Testis (tissue), 2 donors: ENCODE measurements at regions not wholly inside any gene's neighbourhood (a gene's known extent, or its start where the extent isn't known, plus 50 kb on each side); places are given as distances from the start of the nearest gene placed in this dataset.

Experiments
- POLR2A ChIP-seq: fragments of 450-650 bp; IDR thresholded peaks from one replicate; pipeline ENCODE4 v1.6.1; 2017; ENCODE audit warnings: antibody characterized with exemption, mild to moderate bottlenecking, moderate library complexity
- TF ChIP-seq, protein P1 (sequence below), 3 experiments: fragments of 450-650 bp in 2 of 3; fragments of 200-600 bp in 1 of 3; sonication (generic) in 1 of 3; IDR thresholded peaks; one replicate each; pipeline ENCODE4 v1.5.1; 2016 to 2019; ENCODE audit warnings: antibody characterized with exemption in 3 of 3, mild to moderate bottlenecking in 2 of 3, moderate library complexity in 1 of 3

DNA sequence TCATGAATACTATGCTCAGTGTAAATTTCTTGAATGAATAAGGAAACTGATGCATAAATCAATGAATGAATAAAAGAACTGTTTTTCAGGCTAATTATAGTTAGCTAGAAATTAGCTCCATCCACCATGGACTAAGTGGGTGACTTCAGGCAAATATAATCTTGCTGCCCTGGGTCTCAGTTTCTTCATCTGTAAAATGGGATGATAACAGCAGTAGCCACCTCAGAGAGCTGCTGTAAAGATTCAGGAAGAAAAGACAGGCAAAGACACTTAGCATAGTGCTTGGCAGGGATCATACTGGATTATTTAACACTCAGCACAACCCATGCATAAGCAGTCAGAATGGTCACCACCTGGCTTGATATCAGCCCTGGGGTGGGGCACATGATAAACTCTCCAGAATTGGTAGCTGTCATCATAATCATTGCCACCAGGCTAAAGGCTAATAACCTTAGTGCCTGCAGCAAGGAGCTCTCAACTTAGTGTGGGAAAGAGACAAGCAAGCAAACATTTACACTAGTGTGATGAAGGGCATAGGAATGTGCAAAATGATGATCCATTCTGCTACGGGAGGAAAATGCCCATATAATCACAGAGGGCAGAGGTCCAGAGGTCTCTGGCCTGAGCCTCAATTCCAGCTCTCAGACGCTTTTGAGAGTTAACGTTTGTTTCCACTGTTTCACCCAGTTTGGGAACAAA lies 234.7 kb upstream of the TBX3 start:
- TF ChIP-seq, protein P1, sequence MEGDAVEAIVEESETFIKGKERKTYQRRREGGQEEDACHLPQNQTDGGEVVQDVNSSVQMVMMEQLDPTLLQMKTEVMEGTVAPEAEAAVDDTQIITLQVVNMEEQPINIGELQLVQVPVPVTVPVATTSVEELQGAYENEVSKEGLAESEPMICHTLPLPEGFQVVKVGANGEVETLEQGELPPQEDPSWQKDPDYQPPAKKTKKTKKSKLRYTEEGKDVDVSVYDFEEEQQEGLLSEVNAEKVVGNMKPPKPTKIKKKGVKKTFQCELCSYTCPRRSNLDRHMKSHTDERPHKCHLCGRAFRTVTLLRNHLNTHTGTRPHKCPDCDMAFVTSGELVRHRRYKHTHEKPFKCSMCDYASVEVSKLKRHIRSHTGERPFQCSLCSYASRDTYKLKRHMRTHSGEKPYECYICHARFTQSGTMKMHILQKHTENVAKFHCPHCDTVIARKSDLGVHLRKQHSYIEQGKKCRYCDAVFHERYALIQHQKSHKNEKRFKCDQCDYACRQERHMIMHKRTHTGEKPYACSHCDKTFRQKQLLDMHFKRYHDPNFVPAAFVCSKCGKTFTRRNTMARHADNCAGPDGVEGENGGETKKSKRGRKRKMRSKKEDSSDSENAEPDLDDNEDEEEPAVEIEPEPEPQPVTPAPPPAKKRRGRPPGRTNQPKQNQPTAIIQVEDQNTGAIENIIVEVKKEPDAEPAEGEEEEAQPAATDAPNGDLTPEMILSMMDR (IDR thresholded peaks at IDR 0.05): no peak
- no peak for TF ChIP-seq POLR2A
